Right kidney (tissue), 1 donor: ENCODE measurements at regions not wholly inside any gene's neighbourhood (a gene's known extent, or its start where the extent isn't known, plus 50 kb on each side); places are given as distances from the start of the nearest gene placed in this dataset.

ENCODE experiments used
- DNase-seq: peaks from one replicate; pipeline ENCODE4 v3.0.0-alpha.2; 2016

GRCh38 chr1:187237542-187237941 is 408.8 kb downstream of the PLA2G4A start:
- no peak for DNase-seq

GRCh38 chr1:187241971-187242370 is 413.2 kb downstream of the PLA2G4A start:
- no peak for DNase-seq

DNA sequence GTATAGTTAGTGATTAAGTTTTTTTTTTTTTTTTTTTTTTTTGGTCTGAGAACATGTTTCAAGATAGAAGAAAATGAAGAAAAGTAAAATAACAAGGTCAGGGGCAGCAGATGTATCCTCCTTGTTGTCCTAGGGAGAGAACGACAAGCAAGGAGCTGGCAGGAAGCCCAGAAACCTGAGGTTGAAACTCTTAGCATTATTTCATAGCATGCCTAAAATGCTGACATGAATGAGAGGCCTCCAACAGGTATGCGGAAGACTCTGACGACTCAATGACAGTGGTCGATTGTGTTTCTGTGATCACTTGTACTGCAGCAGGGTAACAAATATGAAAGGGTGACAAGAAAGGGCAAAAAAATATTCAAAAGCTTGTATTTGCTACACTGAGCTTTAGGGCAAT is 415.9 kb downstream of the PLA2G4A start:
- no peak for DNase-seq

GRCh38 chr1:187245201-187245600 is 416.5 kb downstream of the PLA2G4A start:
- no peak for DNase-seq

DNA sequence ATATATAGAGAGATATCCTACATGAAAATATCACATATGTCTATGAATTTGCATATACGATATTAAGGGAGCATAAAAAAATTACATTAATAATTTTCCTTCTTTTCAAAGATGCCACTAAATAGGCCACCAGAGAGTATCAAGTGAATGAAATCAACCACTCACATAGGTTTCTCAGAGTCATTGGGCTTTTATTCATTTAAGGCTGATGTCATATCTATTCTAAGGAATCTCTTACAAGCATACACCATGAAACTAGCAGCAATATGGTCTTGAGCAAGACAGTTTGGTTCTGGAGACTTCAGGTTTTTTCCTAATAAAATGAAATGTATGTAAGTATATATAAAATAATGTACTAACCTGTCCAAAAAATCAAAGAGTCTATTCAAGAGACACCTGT is 420.4 kb downstream of the PLA2G4A start:
- no peak for DNase-seq

DNA sequence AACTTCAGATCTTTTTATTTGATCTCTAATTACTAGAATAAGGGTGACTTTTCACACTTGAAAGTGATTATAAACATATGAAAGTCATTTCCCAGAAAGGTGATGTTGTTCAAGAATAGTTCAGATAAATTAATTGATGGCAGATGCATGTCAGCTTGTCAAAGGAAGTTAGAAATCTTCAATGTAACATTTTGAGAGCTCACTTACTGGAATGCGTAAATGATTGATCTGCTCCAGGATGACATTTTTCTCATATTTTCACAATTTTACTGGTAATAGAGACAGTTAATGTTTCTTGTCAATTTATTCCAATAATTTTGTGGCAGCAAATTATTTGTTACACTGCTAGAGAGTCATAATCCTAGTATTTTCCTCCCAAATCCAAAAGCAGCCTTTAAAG is 424.2 kb downstream of the PLA2G4A start:
- DNase-seq: no peak

- no peak for DNase-seq
Observed at GRCh38 chr1:187257476-187257875, 428.7 kb downstream of the PLA2G4A start.

- no peak for DNase-seq
Observed at GRCh38 chr1:187261637-187262036, 432.9 kb downstream of the PLA2G4A start.

DNA sequence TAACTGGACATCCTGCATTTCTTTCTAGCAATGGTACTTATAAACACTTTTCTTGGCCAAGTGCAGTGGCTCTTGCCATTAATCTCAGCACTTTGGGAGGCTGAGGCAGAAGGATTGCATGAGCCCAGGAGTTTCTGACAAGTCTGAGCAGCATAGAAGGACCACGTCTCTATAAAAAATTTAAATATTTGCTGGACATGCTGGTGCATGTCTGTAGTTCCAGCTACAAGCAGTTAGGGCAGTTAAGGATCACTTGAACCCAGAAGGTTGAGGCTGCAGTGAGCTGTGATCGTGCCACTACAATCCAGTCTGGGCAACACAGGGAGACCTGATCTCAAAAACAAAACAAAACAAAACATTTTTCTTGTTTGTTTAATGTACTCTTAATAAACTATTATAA is 434.0 kb downstream of the PLA2G4A start:
- DNase-seq: no peak

GRCh38 chr1:187264995-187265602 is 436.4 kb downstream of the PLA2G4A start:
- DNase-seq: peak; percentile 4

DNA sequence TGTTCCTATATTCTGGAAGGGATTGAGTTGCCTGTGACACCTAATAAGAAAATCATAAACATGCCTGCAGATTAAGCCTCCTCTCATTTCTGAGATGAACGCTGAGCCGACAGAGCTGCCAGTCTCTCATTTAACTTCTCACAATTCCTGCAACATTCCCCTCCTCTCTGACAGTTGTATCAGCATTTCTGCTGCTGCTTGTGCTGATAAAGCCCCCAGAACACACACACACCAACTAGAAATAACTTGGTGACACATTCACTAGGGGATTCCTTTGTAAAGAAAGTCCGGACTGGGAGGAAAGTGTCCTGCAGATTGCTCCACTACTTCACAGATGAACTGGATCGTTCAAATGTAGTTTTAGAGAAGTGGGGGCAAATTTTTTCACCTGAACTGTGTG is 437.3 kb downstream of the PLA2G4A start:
- no peak for DNase-seq

DNA sequence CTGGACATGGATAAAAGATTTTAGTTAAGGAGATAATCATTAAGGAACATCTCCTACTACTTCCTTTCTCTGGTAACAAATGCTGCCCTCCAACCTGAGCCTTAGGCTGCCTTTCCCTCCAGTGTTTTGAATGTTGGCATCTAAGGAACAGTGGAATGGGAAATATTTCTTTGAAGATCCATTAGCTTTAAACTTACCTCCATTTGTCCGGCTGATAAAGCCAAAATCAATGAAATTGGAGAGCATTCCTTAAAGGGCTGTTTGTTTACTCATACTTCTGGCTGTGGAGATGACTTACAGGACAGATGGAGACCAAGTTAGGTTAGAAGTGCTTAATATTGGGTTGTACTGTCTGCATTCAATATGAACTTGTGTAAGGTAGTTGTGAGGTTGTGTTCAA is 439.1 kb downstream of the PLA2G4A start:
- no peak for DNase-seq

- DNase-seq: no peak
Observed at GRCh38 chr1:187270256-187270655, 441.5 kb downstream of the PLA2G4A start.

DNA sequence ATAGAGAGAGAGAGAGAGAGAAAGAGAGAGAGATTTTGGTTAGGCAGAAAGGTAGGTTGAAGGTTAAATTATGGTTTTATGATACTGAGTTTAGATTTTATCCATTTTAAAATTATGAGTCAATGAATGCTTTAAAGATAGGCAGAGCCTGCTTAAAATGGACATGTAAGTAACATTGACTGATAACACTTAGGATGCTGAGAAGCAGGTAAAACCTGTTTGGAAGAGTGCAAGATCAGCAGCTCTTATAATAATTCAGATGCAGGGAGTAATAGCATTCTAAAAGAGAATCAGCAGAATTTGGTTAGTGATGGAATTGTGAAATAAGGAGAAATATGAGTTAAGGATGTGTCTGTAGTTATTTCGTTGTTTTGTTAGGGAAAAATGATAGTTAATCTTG is 446.6 kb downstream of the PLA2G4A start:
- DNase-seq: no peak

GRCh38 chr1:187275985-187276575 is 447.3 kb downstream of the PLA2G4A start:
- no peak for DNase-seq

DNA sequence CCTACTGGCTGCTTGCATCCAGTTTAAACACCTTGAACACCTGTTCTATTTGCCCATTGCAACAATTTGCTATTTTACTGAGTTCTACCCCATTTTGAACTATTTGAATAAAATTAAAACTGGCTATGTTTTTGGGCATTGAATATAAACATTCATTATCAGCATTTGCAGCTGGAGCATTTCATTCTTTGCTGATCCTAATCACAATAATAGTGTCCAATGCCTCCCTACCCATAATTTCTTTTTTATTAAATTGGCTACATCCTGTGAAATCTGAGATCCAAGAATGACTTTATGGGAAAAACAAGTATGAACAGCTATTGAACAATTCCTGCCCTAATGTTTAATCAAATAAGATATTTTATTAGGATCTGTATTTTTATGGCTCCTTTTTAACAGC is 447.9 kb downstream of the PLA2G4A start:
- no peak for DNase-seq

DNA sequence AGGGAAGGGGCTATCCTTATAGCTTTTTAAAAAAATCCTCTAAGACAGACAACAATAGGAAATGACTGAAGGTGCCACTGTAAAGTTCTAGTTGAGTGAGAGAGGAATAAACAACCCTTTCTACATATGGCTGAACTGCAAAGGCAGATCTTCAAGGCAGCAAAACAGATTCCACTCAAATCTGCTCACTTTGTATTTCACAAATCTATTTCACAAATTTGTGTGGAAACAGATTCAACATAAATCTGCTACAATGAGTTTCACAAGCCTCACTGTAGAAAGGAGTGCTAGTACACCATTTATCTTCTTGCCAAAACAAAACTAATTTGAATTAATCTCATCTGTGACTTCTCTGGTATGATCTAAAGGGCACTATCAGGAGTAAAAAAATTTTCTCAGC is 451.3 kb downstream of the PLA2G4A start:
- no peak for DNase-seq

- DNase-seq: no peak
Observed at GRCh38 chr1:187281085-187281484, 452.3 kb downstream of the PLA2G4A start.

- no peak for DNase-seq
Observed at GRCh38 chr1:187283984-187284383, 455.2 kb downstream of the PLA2G4A start.

DNA sequence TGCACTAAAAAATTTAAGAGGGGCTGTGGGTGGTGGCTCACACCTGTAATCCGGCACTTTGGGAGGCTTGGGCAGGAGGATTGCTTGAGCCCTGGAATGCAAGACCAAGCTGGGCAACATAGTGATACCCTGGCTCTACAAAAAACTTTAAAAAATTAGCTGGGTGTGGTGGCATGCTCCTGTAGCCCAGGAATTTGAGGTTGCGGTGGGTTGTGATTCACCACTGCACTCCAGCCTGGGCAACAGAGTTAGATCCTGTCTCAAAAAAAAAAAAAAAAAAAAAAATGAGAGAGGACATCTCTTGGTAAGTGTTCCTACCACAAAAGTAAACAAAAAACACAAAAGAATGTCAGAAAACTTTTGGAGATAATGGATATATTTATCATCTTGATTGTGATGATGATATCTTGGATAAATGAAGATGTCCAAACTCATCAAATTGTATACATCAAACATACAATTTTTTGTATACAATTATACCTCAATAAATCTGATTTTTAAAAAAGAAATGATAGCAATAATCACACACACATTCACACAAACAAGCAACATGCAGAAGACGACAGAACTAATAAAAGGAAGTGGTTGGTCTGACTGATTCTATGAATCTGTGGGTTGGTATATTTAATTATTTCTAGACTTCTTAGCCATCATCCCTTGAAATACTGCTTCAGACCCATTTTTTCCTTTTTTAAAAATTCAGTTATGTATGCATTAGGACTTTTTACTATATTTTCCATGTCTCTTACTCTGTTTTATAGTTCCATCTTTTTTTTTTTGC is 465.9 kb downstream of the PLA2G4A start:
- no peak for DNase-seq

- DNase-seq: no peak
Observed at GRCh38 chr1:187300081-187300480, 471.3 kb downstream of the PLA2G4A start.

DNA sequence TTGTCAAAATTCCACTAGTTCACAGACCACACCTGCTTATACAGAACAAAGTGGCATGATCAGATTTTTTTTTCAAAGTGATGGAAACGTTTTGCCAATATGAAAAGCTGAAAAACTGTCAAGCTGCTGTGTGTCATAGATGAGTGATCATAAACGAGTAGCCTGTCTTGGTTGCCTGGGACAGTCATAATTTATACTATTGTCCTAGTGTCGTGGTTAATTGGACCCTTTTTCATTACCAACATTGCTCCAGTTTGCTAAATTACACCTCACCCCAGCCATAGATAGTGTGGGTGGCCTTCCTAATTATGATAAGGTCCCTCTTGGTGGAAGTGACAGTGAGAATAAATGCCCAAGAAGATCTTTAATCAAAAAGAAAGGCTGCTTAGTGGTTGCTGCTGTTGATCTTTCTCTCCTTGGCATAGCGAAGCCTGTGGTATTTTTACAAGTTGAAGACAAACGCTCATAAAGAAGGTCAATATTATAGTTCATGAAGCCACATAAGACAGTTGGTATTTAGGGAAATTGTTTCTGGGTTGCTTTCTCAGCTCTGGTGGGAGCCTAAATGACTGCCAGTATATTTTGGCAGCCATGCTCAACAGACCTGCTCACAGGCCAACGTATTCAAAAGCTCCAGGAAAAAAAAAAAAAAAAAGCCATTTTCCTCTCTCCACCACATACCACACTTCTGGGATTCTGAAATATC is 478.1 kb downstream of the PLA2G4A start:
- DNase-seq: no peak

DNA sequence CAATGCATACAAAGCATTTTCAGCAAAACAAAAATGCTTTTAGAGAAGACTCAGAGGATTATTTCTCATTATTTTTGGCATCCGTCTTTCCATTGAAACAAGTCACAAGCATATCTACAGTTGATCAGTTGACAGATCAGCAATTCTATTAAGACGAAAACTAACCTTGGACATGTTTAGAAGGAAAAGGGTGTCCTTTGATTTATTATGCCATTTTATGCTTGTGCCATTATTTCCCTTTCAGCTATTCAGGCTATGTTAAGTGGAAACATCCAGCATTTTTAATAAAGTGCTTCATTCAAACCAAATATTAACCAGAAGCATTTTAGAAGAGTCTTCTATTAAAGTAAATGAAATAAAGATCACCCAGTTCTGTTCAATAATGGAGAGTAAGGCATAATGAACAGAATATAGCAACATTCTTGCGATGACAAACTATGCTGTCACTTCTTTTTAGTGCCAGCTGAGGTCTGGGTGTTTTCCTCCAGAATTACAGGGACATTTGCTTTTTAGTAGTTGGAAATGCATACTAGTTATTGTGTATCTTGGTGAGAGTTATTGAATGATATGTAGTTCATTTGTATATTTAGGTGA is 481.4 kb downstream of the PLA2G4A start:
- DNase-seq: no peak
